ENCODE measurements at regions not wholly inside any gene's neighbourhood (a gene's known extent, or its start where the extent isn't known, plus 50 kb on each side); places are given as distances from the start of the nearest gene placed in this dataset.

DNA sequence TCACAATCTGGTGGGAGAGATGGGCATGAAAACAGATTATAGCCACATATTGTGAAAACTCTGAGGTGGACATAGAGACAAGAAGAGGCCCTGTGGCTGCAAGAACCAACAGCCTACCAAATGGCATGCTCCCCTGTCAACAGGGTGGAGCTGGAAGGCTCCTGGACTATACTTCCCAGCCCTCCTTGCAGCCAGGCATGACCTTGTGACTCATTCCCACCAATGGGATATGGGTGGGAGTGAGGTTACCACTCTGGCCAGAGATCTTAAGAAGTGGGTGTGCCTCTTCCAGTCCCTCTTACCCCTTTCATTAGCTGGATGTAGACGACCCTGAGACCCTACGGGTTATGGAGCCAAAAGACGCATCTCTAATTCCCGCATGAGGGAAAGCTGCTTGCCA is 126.4 kb upstream of the ZBED5 start:
- ChIA-PET POLR2A (no interaction called here), CTCF (interaction anchor here (1.0 kb wide), 1 partner anchor 45 kb away, joined by 3 read pairs; no protein-coding TSS in a partner anchor)
- dilution Hi-C loops (cut with MboI; ENCODE audit: extremely low pct_ligation_motif_present, low sequenced_read_pairs), result no loop called here

More for the DNA sequence above, 126.4 kb upstream of the ZBED5 start:
- intact Hi-C loops (cut with micrococcal nuclease), result no loop called here
- no TSS peak for BruUV-seq (replicated peaks)
- FAIRE-seq, result no peak
- no peak overlapping the region for H2AFZ ChIP-seq (ENCODE audit: low read depth, low read length)
- no peaks in the 10 kb centered on the region for H3K9me1 ChIP-seq (replicated peaks; ENCODE audit: control insufficient read depth, extremely low read depth, insufficient read depth, low read length)
- H3K9ac ChIP-seq (replicated peaks; ENCODE audit: extremely low read depth, insufficient read depth, low read length), result no peak overlapping the region
- H3K4me1 ChIP-seq (ENCODE audit: control insufficient read depth, extremely low read depth, insufficient read depth, low read length), result no peaks in the 10 kb centered on the region
- H3K79me2 ChIP-seq (ENCODE audit: control insufficient read depth, insufficient read depth, low read length), result no peaks in the 10 kb centered on the region
- DNase-seq (ENCODE audit: low read depth, low spot score), result no peak
- H3K9me3 ChIP-seq (replicated peaks; ENCODE audit: control insufficient read depth, insufficient read depth, low read length), result no peaks in the 10 kb centered on the region
- no peaks in the 10 kb centered on the region for H4K20me1 ChIP-seq (replicated peaks; ENCODE audit: control insufficient read depth, extremely low read depth, insufficient read depth, low read length)
- no peaks in the 10 kb centered on the region for H3K36me3 ChIP-seq (ENCODE audit: control insufficient read depth in 2 of 2, extremely low read depth in 1 of 2, insufficient read depth in 2 of 2, low read length in 2 of 2)
- no peak overlapping the region for H3K4me3 ChIP-seq (replicated peaks in 1 of 3; ENCODE audit: insufficient read depth in 1 of 3, low read depth in 1 of 3, low read length in 3 of 3)
- no peak overlapping the region for H3K4me2 ChIP-seq (ENCODE audit: insufficient read depth, low read length)
- TF ChIP-seq CTCF (IDR thresholded peaks at IDR 0.05; ENCODE audit: extremely low read depth in 1 of 2, insufficient read depth in 1 of 2, low read depth in 1 of 2, low read length in 2 of 2) (no peak), JUN (IDR thresholded peaks at IDR 0.05; ENCODE audit: borderline replicate concordance, insufficient read depth, insufficient read length, low read depth) (no peak), MYC (IDR thresholded peaks at IDR 0.05; ENCODE audit: low read depth, low read length) (no peak), GATA2 (IDR thresholded peaks at IDR 0.05; ENCODE audit: insufficient read depth, insufficient read length, low read depth, low read length) (no peak), EZH2 (IDR thresholded peaks at IDR 0.05; ENCODE audit: borderline replicate concordance, low read depth, low read length, severe bottlenecking) (no peak), POLR2AphosphoS5 (IDR thresholded peaks at IDR 0.05; ENCODE audit: insufficient read depth, low read depth, low read length) (no peak)
- TF ChIP-seq, protein P1, sequence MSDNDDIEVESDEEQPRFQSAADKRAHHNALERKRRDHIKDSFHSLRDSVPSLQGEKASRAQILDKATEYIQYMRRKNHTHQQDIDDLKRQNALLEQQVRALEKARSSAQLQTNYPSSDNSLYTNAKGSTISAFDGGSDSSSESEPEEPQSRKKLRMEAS (IDR thresholded peaks at IDR 0.05; ENCODE audit: insufficient read depth, insufficient read length), result no peak
- H3K27me3 ChIP-seq (ENCODE audit: control insufficient read depth in 2 of 2, insufficient read depth in 2 of 2, low read length in 2 of 2), result peaks cover 0 to 2% of the 10 kb centered on the region in 2 experiments
- H3K27ac ChIP-seq (ENCODE audit: insufficient read depth, low read depth, low read length), result no peak overlapping the region
